ENCODE measurements at regions not wholly inside any gene's neighbourhood (a gene's known extent, or its start where the extent isn't known, plus 50 kb on each side); places are given as distances from the start of the nearest gene placed in this dataset.

DNA sequence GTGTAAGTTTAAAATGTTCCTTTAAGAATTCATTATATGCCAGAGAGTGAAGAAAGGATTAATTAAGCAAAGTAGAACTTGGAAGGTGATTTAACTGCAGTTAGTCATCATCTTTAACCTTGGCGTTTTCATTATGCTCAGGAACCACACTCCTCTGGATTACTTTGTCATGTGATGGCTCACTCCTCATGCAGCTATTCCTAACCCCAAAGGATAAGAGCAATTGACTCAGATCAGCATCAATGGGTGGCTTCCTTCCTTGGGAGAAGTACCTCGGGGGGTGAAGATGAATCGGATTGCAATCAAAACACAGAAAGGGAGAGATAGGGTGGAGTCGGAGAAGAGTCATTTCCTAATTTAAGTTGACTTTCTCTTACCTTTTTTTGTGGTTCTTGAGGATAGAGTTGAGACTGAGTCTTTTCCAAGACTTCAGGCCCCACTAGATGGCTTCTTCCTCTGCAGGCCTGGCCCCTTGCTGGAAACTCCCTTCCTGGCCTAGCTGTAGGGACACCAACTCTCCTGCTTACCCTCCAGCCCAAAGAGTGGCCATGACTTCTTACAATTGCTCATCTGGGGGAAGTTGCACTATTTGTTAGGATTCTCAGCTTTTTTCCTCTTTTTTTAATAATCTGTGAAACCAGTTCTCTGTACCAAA is 238.6 kb upstream of the DDHD1 start:
- intact Hi-C loops (cut with DNase I) = no loop called here
- H3K36me3 ChIP-seq = no peaks in the 10 kb centered on the region
- no peaks in the 10 kb centered on the region for H3K27me3 ChIP-seq (ENCODE audit: low read depth)
- H3K4me3 ChIP-seq = no peak overlapping the region
- ATAC-seq (no peak), DNase-seq (no peak)
- TF ChIP-seq, protein P1, sequence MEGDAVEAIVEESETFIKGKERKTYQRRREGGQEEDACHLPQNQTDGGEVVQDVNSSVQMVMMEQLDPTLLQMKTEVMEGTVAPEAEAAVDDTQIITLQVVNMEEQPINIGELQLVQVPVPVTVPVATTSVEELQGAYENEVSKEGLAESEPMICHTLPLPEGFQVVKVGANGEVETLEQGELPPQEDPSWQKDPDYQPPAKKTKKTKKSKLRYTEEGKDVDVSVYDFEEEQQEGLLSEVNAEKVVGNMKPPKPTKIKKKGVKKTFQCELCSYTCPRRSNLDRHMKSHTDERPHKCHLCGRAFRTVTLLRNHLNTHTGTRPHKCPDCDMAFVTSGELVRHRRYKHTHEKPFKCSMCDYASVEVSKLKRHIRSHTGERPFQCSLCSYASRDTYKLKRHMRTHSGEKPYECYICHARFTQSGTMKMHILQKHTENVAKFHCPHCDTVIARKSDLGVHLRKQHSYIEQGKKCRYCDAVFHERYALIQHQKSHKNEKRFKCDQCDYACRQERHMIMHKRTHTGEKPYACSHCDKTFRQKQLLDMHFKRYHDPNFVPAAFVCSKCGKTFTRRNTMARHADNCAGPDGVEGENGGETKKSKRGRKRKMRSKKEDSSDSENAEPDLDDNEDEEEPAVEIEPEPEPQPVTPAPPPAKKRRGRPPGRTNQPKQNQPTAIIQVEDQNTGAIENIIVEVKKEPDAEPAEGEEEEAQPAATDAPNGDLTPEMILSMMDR (IDR thresholded peaks at IDR 0.05) = no peak
- H3K9me3 ChIP-seq = peaks cover 9% of the 10 kb centered on the region
- no peak overlapping the region for H3K27ac ChIP-seq
- H3K4me1 ChIP-seq = no peaks in the 10 kb centered on the region

DNA sequence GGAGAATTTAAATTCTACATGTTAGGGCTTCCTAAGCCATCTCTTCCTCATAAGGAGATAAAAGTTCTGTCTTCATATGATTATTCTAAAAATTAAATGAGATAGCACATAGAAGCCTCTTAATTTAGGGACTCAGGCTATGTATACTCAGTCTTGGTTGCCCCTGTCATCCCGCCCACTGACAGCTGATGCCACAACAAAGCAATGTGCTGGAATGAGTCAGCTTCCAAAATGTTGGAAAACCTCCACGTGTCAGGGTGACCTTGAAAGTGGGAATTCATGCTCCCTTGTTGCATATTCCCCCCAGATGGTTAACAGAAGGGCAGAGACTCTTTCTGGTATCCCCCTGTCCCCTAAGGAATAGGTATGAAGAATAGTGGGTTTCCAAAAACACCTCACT is 238.0 kb upstream of the DDHD1 start:
- no peaks in the 10 kb centered on the region for H3K4me1 ChIP-seq
- no peak overlapping the region for H3K27ac ChIP-seq
- TF ChIP-seq, protein P1 (IDR thresholded peaks at IDR 0.05) = no peak
- no peaks in the 10 kb centered on the region for H3K36me3 ChIP-seq
- peaks cover 9% of the 10 kb centered on the region for H3K9me3 ChIP-seq
- DNase-seq (no peak), ATAC-seq (no peak)
- intact Hi-C loops (cut with DNase I) = no loop called here
- H3K27me3 ChIP-seq (ENCODE audit: low read depth) = no peaks in the 10 kb centered on the region
- H3K4me3 ChIP-seq = no peak overlapping the region

GRCh38 chr14:53390008-53390407 is 236.9 kb upstream of the DDHD1 start:
- H3K27ac ChIP-seq = no peak overlapping the region
- no peaks in the 10 kb centered on the region for H3K27me3 ChIP-seq (ENCODE audit: low read depth)
- TF ChIP-seq, protein P1 (IDR thresholded peaks at IDR 0.05) = no peak
- H3K4me3 ChIP-seq = no peak overlapping the region
- DNase-seq (no peak), ATAC-seq (no peak)
- H3K36me3 ChIP-seq = no peaks in the 10 kb centered on the region
- no peaks in the 10 kb centered on the region for H3K4me1 ChIP-seq
- peaks cover 2% of the 10 kb centered on the region for H3K9me3 ChIP-seq
- intact Hi-C loops (cut with DNase I) = no loop called here

- no peaks in the 10 kb centered on the region for H3K27me3 ChIP-seq (ENCODE audit: low read depth)
- H3K9me3 ChIP-seq = no peaks in the 10 kb centered on the region
- H3K4me3 ChIP-seq = no peak overlapping the region
- intact Hi-C loops (cut with DNase I) = no loop called here
- H3K27ac ChIP-seq = no peak overlapping the region
- ATAC-seq (no peak), DNase-seq (no peak)
- no peaks in the 10 kb centered on the region for H3K4me1 ChIP-seq
- no peaks in the 10 kb centered on the region for H3K36me3 ChIP-seq
- TF ChIP-seq, protein P1 (IDR thresholded peaks at IDR 0.05) = no peak
These were observed 236.1 kb upstream of the DDHD1 start for GRCh38 chr14:53389202-53389601.

GRCh38 chr14:53386362-53386761 is 233.2 kb upstream of the DDHD1 start:
- no peaks in the 10 kb centered on the region for H3K27me3 ChIP-seq (ENCODE audit: low read depth)
- intact Hi-C loops (cut with DNase I) = no loop called here
- TF ChIP-seq, protein P1 (IDR thresholded peaks at IDR 0.05) = no peak
- H3K4me3 ChIP-seq = no peak overlapping the region
- H3K4me1 ChIP-seq = no peaks in the 10 kb centered on the region
- no peak for DNase-seq
- no peak overlapping the region for H3K27ac ChIP-seq
- H3K9me3 ChIP-seq = no peaks in the 10 kb centered on the region
- no peak for ATAC-seq
- H3K36me3 ChIP-seq = no peaks in the 10 kb centered on the region
